ENCODE measurements at regions not wholly inside any gene's neighbourhood (a gene's known extent, or its start where the extent isn't known, plus 50 kb on each side); places are given as distances from the start of the nearest gene placed in this dataset.
"Not testable (repeated sequence)": the region's sequence is repeated elsewhere in the genome, so short reads cannot be mapped to it uniquely, and the experiment has no call there.

- no peak for DNase-seq
These were observed 60.2 kb downstream of the THNSL1 start for GRCh38 chr10:25076506-25077177.

DNA sequence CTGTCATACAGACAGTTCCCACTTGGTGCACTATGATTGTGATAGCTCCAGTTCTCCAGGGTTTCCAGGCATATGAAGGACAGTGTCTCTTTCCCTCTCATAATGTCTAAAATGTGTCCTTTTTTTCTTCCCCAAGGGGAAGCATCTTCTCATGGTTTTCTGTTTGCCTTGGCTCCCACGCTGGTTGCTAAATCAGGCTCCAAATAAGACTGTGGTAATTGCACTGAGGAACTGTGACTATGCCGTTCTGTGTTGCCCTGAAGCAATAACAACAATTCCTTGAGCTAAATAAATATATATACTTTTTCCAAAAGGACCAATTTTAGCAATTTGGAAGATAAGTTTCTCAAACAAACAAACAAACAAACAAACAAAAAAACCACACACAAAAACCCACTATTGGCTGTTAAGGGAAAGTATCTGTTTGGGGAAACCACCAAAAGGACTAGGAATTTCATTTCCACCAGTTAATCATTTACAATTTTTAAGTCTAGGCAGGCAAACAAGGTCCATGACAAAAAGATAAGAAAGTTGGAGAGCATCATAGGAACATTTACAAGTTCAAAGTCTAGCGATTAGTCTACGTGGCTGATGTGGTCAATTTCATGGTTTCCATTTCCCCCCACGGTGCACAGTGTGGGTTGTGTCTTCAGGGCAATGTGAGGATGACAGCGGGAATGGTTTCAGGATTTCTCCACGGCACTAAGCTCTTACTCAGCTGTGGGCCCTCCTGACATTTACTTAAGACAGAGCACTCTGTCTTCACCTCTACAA, 62.4 kb downstream of the THNSL1 start:
- DNase-seq = no peak

GRCh38 chr10:25080880-25081581, 64.6 kb downstream of the THNSL1 start:
- peak; percentile 53 for DNase-seq

- peak; percentile 2 for DNase-seq
These were observed 66.1 kb downstream of the THNSL1 start for GRCh38 chr10:25082276-25083204.

GRCh38 chr10:25083546-25084111, 67.2 kb downstream of the THNSL1 start:
- no peak for DNase-seq

GRCh38 chr10:25084447-25084846, 68.0 kb downstream of the THNSL1 start:
- no peak for DNase-seq

DNA sequence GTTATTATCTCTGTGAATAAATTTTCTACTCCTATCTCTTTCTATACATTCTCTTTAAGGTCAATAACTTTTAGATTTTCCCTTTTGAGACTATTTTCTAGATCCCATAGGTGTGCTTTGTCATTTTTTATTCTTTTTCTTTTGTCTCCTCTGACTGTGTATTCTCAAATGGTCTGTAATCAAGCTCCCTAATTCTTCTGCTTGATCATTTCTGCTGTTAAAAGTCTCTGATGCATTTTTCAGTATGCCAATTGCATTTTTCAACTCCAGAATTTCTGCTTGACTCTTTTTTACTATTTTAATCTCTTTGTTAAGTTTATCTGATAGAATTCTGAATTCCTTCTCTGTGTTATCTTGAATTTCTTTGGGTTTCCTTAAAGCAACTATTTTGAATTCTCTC, 78.2 kb downstream of the THNSL1 start:
- DNase-seq = no peak

DNA sequence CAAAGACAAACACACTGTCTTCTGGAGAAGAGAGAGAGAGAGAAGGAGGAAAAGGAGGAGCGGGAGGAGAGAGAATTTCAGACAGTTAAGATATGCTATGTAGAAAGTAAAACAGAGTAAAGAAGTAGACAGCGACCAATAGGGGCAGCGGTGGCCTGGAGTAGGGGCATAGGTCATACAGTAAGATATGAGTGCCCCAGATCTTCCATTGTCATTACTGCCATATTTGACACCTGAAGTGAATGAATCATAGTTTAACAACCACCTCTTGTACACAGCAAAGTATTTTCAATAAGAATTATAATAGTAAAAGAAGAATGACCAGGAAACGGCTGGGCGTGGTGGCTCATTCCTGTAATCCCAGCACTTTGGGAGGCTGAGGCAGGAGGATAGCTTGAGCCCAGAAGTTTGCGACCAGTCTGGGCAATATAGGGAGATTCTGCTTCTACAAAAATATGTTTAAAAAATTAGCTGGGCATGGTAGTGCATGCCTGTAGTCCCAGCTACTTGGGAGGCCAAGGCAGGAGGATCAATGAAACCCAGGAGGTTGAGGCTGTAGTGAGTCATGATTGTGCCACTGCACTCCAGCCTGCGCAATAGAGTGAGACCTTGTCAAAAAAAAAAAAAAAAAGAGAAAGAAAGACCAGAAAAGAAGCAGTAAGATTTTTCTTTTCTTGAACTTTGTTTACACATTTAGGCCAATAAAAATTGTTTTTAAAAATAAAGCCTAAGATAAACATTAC, 77.0 kb upstream of the GPR158 start:
- DNase-seq = no peak

GRCh38 chr10:25100141-25100540, 74.7 kb upstream of the GPR158 start:
- no peak for DNase-seq

GRCh38 chr10:25101461-25102146, 73.2 kb upstream of the GPR158 start:
- no peak for DNase-seq

- no peak for DNase-seq
These were observed 72.5 kb upstream of the GPR158 start for GRCh38 chr10:25102147-25102822.

DNA sequence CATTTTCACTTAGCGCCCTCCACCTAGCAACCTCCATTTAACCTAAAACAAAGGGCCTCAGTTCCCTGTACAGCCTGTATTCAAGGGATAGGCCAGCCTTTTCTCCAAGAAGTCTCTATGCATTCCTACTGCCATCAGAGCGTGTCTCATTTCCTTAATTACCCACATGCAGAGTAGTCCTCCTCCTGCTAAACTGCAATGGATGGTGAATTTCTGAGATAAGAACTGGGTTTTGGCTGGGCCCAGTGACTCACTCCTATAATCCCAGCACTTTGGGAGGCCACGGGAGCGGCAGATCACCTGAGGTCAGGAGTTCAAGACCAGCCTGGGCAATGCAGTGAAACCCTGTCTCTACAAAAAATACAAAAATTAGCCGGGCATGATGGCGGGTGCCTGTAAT, 71.1 kb upstream of the GPR158 start:
- DNase-seq = no peak

GRCh38 chr10:25104441-25104840, 70.4 kb upstream of the GPR158 start:
- DNase-seq = no peak

GRCh38 chr10:25105262-25105661, 69.5 kb upstream of the GPR158 start:
- no peak for DNase-seq

GRCh38 chr10:25105743-25106260, 69.0 kb upstream of the GPR158 start:
- DNase-seq = no peak

DNA sequence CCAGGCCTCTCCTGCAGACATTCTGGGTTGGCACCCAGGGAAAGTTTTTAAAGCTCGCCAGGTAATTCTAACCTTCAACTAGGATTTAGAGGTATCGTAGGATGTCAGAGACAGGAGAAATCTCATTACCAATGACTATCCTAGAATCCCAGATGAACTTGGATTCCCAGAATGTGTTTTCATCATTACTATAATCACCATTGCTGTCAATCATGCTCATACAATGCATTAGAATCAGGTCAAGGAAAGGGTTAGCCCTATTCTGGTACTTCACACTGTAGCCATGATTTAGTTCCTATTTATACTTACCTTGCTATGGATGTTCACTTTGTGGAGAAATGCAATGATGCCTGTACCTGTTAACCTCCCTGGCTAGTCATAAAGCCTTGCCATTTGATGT, 67.0 kb upstream of the GPR158 start:
- no peak for DNase-seq

GRCh38 chr10:25109896-25110295, 64.9 kb upstream of the GPR158 start:
- not testable (repeated sequence) for DNase-seq

DNA sequence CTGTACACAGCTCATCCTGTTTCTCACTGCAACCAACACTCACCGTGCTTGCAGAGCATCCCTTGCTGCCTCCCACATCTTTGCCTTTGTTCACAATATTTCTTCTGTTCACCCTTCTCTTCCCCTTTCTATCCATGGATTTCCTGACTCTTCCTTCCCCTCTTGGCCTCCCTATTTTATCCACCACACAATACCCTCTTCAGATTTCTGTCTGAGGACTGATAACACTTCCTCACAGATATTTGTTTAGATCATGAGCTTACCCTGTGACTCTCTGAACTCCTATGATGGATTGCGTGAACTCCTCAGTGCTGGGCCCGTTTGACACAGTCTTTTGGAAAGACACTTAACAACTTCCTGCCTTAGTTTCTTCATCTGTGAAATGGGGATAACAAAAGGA, 62.8 kb upstream of the GPR158 start:
- DNase-seq = no peak

DNA sequence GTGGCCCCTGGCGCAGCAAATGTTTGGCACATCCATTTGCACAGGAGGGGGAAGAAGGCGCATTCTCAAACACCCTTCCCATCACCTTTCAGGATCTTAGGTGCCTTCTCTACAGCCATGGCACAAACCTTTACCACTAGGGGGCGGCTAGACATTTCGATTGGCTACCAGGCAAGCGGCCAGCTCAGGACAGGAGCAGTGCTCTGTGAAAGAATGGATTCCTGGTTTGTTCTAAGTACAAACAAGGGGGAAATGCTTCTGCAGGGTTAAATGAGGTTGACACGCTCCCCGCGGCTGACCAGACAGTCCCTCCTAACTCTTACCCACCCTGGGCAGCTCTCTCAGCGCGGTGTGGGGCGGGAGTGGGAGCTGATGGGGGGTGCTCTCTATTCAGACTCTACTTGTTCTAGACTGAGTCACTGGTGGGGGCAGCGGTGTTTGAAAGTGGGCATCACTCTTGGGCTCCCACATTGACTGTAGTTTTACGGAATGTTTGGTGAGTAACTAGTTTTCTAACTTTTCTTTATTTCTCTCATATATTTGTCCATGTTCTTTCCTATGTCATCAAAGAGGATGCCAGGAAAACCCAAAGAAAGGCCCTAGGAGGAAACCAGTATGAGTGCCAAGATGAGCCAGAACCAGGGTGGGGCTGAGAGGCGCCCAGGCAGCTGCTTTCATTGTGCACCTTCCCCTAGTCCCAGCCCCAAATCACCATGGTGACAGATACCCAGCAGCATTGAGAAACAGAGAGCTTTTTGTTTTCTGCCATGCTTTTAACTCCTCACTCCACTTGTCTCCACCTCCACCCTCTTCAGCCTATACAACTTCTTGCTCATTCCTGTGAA, 61.4 kb upstream of the GPR158 start:
- DNase-seq = peak; percentile 50

Measured in NCI-H2029 (cell line).